NT2/D1 (cell line): ENCODE measurements at regions not wholly inside any gene's neighbourhood (a gene's known extent, or its start where the extent isn't known, plus 50 kb on each side); places are given as distances from the start of the nearest gene placed in this dataset.

Experiments
- DNase-seq: peaks from one replicate; pipeline ENCODE4 v3.0.0-alpha.2; 2011; ENCODE audit warnings: low read depth, low spot score
- H3K27me3 ChIP-seq: 2 replicates; pipeline ENCODE4 v1.6.0; 2011; ENCODE audit warnings: mild to moderate bottlenecking; ENCODE audit not compliant: insufficient read length, insufficient read depth
- H3K36me3 ChIP-seq: 2 replicates; pipeline ENCODE4 v1.6.1; 2011; ENCODE audit warnings: mild to moderate bottlenecking, low read length, mixed read lengths; ENCODE audit not compliant: insufficient read depth, insufficient read length
- H3K4me1 ChIP-seq: 2 replicates; pipeline ENCODE4 v1.5.1; 2011; ENCODE audit not compliant: insufficient read depth, insufficient read length
- H3K4me3 ChIP-seq: 2 replicates; pipeline ENCODE4 v1.5.1; 2011; ENCODE audit warnings: low read depth; ENCODE audit not compliant: insufficient read length
- H3K9ac ChIP-seq: 2 replicates; pipeline ENCODE4 v1.6.0; 2011; ENCODE audit warnings: low read depth; ENCODE audit not compliant: insufficient read length
- H3K9me3 ChIP-seq: 2 replicates; pipeline ENCODE4 v1.5.1; 2011; ENCODE audit warnings: mild to moderate bottlenecking, low read length; ENCODE audit not compliant: insufficient read depth
- SUZ12 ChIP-seq: IDR thresholded peaks from 2 replicates; pipeline ENCODE4 v1.6.1; 2011; ENCODE audit not compliant: insufficient read length, insufficient read depth; ENCODE audit errors: extremely low read depth
- YY1 ChIP-seq: IDR thresholded peaks from 2 replicates; pipeline ENCODE4 v1.6.1; 2011; ENCODE audit not compliant: insufficient read length, insufficient read depth
- ZNF274 ChIP-seq: IDR thresholded peaks from 2 replicates; pipeline ENCODE4 v1.6.1; 2011; ENCODE audit warnings: mild to moderate bottlenecking, low read depth, low read length

- DNase-seq: no peak
- TF ChIP-seq ZNF274 (no peak), SUZ12 (no peak), YY1 (no peak)
- Histone ChIP-seq H3K9me3 (no peaks in the 10 kb centered on the region), H3K27me3 (no peaks in the 10 kb centered on the region), H3K4me1 (no peaks in the 10 kb centered on the region), H3K36me3 (no peaks in the 10 kb centered on the region), H3K4me3 (no peak overlapping the region), H3K9ac (no peak overlapping the region)
These were observed 400.5 kb upstream of the DAB2 start for GRCh38 chr5:39825301-39825700.

- no peaks in the 10 kb centered on the region for H3K27me3 ChIP-seq
- TF ChIP-seq ZNF274 (no peak), SUZ12 (no peak), YY1 (no peak)
- H3K9me3 ChIP-seq: no peaks in the 10 kb centered on the region
- H3K4me1 ChIP-seq: no peaks in the 10 kb centered on the region
- no peaks in the 10 kb centered on the region for H3K36me3 ChIP-seq
- no peak overlapping the region for H3K9ac ChIP-seq
- no peak for DNase-seq
- H3K4me3 ChIP-seq: no peak overlapping the region
These were observed 397.2 kb upstream of the DAB2 start for GRCh38 chr5:39822020-39822419.

- Histone ChIP-seq H3K4me1 (no peaks in the 10 kb centered on the region), H3K27me3 (no peaks in the 10 kb centered on the region), H3K4me3 (no peak overlapping the region), H3K9ac (no peak overlapping the region), H3K9me3 (no peaks in the 10 kb centered on the region), H3K36me3 (no peaks in the 10 kb centered on the region)
- DNase-seq: no peak
- TF ChIP-seq ZNF274: no peak
These were observed 392.1 kb upstream of the DAB2 start for GRCh38 chr5:39816866-39817265.

- no peaks in the 10 kb centered on the region for H3K9me3 ChIP-seq
- H3K4me3 ChIP-seq: no peak overlapping the region
- no peaks in the 10 kb centered on the region for H3K36me3 ChIP-seq
- no peaks in the 10 kb centered on the region for H3K27me3 ChIP-seq
- no peak overlapping the region for H3K9ac ChIP-seq
- TF ChIP-seq YY1 (no peak), SUZ12 (no peak), ZNF274 (no peak)
- DNase-seq: no peak
- H3K4me1 ChIP-seq: no peaks in the 10 kb centered on the region
These were observed 391.5 kb upstream of the DAB2 start for GRCh38 chr5:39816156-39816845.

- H3K9ac ChIP-seq: no peak overlapping the region
- no peaks in the 10 kb centered on the region for H3K27me3 ChIP-seq
- H3K4me3 ChIP-seq: no peak overlapping the region
- H3K36me3 ChIP-seq: no peaks in the 10 kb centered on the region
- no peak for TF ChIP-seq YY1
- no peak for TF ChIP-seq SUZ12
- no peak for TF ChIP-seq ZNF274
- H3K9me3 ChIP-seq: no peaks in the 10 kb centered on the region
- no peaks in the 10 kb centered on the region for H3K4me1 ChIP-seq
- DNase-seq: no peak
These were observed 390.9 kb upstream of the DAB2 start for GRCh38 chr5:39815711-39816110.

GRCh38 chr5:39811381-39811780 lies 386.6 kb upstream of the DAB2 start:
- Histone ChIP-seq H3K27me3 (no peaks in the 10 kb centered on the region), H3K4me3 (no peak overlapping the region), H3K36me3 (no peaks in the 10 kb centered on the region), H3K4me1 (no peaks in the 10 kb centered on the region), H3K9me3 (no peaks in the 10 kb centered on the region), H3K9ac (no peak overlapping the region)
- TF ChIP-seq YY1 (no peak), ZNF274 (no peak), SUZ12 (no peak)
- DNase-seq: no peak

- no peaks in the 10 kb centered on the region for H3K27me3 ChIP-seq
- DNase-seq: no peak
- H3K9me3 ChIP-seq: no peaks in the 10 kb centered on the region
- no peak overlapping the region for H3K9ac ChIP-seq
- no peaks in the 10 kb centered on the region for H3K4me1 ChIP-seq
- no peak for TF ChIP-seq SUZ12
- no peak for TF ChIP-seq YY1
- TF ChIP-seq ZNF274: no peak
- no peak overlapping the region for H3K4me3 ChIP-seq
- H3K36me3 ChIP-seq: no peaks in the 10 kb centered on the region
These were observed 383.9 kb upstream of the DAB2 start for GRCh38 chr5:39808656-39809055.

- Histone ChIP-seq H3K27me3 (no peaks in the 10 kb centered on the region), H3K36me3 (no peaks in the 10 kb centered on the region), H3K9me3 (no peaks in the 10 kb centered on the region), H3K4me1 (no peaks in the 10 kb centered on the region), H3K9ac (no peak overlapping the region), H3K4me3 (no peak overlapping the region)
- DNase-seq: no peak
- no peak for TF ChIP-seq SUZ12
- TF ChIP-seq ZNF274: no peak
- no peak for TF ChIP-seq YY1
These were observed 376.5 kb upstream of the DAB2 start for GRCh38 chr5:39801306-39801705.
